ENCODE measurements at regions not wholly inside any gene's neighbourhood (a gene's known extent, or its start where the extent isn't known, plus 50 kb on each side); places are given as distances from the start of the nearest gene placed in this dataset.

GRCh38 chr2:181177376-181177775, 197.0 kb downstream of the UBE2E3 start:
- Histone ChIP-seq H3K4me3 (no peak overlapping the region), H3K4me1 (ENCODE audit: insufficient read depth) (no peaks in the 10 kb centered on the region), H3K27me3 (no peaks in the 10 kb centered on the region), H3K9me3 (no peaks in the 10 kb centered on the region), H3K27ac (no peak overlapping the region), H3K36me3 (no peaks in the 10 kb centered on the region)
- no peak for DNase-seq
- intact Hi-C loops (cut with DNase I): no loop called here
- TF ChIP-seq CTCF (IDR thresholded peaks at IDR 0.05) (no peak), EP300 (IDR thresholded peaks at IDR 0.05) (no peak), POLR2A (IDR thresholded peaks at IDR 0.05) (no peak)

GRCh38 chr2:181178130-181178529, 197.7 kb downstream of the UBE2E3 start:
- no peak for TF ChIP-seq CTCF (IDR thresholded peaks at IDR 0.05)
- no peak for TF ChIP-seq POLR2A (IDR thresholded peaks at IDR 0.05)
- Histone ChIP-seq H3K4me3 (no peak overlapping the region), H3K27ac (no peak overlapping the region), H3K4me1 (ENCODE audit: insufficient read depth) (no peaks in the 10 kb centered on the region), H3K27me3 (no peaks in the 10 kb centered on the region), H3K9me3 (no peaks in the 10 kb centered on the region), H3K36me3 (no peaks in the 10 kb centered on the region)
- intact Hi-C loops (cut with DNase I): no loop called here
- no peak for DNase-seq

- Histone ChIP-seq H3K27ac (no peak overlapping the region), H3K4me3 (no peak overlapping the region), H3K36me3 (no peaks in the 10 kb centered on the region), H3K4me1 (ENCODE audit: insufficient read depth) (no peaks in the 10 kb centered on the region), H3K27me3 (no peaks in the 10 kb centered on the region), H3K9me3 (no peaks in the 10 kb centered on the region)
- 90 to 91% (median 90%) methylated on average over 2 of the region's 2 CpGs for WGBS, 3 donors
- no peak for TF ChIP-seq POLR2A (IDR thresholded peaks at IDR 0.05)
- TF ChIP-seq CTCF (IDR thresholded peaks at IDR 0.05): no peak
- TF ChIP-seq EP300 (IDR thresholded peaks at IDR 0.05): no peak
- intact Hi-C loops (cut with DNase I): no loop called here
- DNase-seq: no peak
Observed at GRCh38 chr2:181178823-181179412, 198.5 kb downstream of the UBE2E3 start.

- H3K9me3 ChIP-seq: no peaks in the 10 kb centered on the region
- H3K36me3 ChIP-seq: no peaks in the 10 kb centered on the region
- H3K27ac ChIP-seq: no peak overlapping the region
- intact Hi-C loops (cut with DNase I): no loop called here
- no peak for DNase-seq
- TF ChIP-seq CTCF (IDR thresholded peaks at IDR 0.05) (no peak), EP300 (IDR thresholded peaks at IDR 0.05) (no peak), POLR2A (IDR thresholded peaks at IDR 0.05) (no peak)
- WGBS, 3 donors: 83 to 87% (median 84%) methylated on average over 4 of the region's 4 CpGs
- no peaks in the 10 kb centered on the region for H3K27me3 ChIP-seq
- no peaks in the 10 kb centered on the region for H3K4me1 ChIP-seq (ENCODE audit: insufficient read depth)
- H3K4me3 ChIP-seq: no peak overlapping the region
Observed at GRCh38 chr2:181183878-181184542, 203.6 kb downstream of the UBE2E3 start.
